ENCODE measurements at regions not wholly inside any gene's neighbourhood (a gene's known extent, or its start where the extent isn't known, plus 50 kb on each side); places are given as distances from the start of the nearest gene placed in this dataset.
"Not testable (repeated sequence)": the region's sequence is repeated elsewhere in the genome, so short reads cannot be mapped to it uniquely, and the experiment has no call there.

- H3K27me3 ChIP-seq (replicated peaks; ENCODE audit: control insufficient read depth, insufficient read depth, low read length); CTCF ChIA-PET; BruUV-seq (replicated peaks); H3K36me3 ChIP-seq (ENCODE audit: control insufficient read depth, insufficient read depth, low read length); H3K4me3 Mint-ChIP-seq (ENCODE audit: unreplicated experiment); H3K27ac Mint-ChIP-seq (ENCODE audit: unreplicated experiment); H3K36me3 Mint-ChIP-seq (ENCODE audit: insufficient read depth, unreplicated experiment); H3K4me1 Mint-ChIP-seq (ENCODE audit: low read depth, unreplicated experiment); H3K27me3 Mint-ChIP-seq (ENCODE audit: insufficient read depth, unreplicated experiment); H3K4me3 ChIP-seq (ENCODE audit: low read depth, low read length); H3K9me3 ChIP-seq; POLR2A ChIA-PET; DNase-seq; H3K4me1 ChIP-seq; intact Hi-C loops (cut with micrococcal nuclease; ENCODE audit: unreplicated experiment): not testable (repeated sequence)
- peaks cover 13% of the 10 kb centered on the region for H3K9me3 Mint-ChIP-seq (ENCODE audit: unreplicated experiment)
These were observed 70.1 kb upstream of the OR13H1 start for GRCh38 chrX:131473809-131474208.

- intact Hi-C loops (cut with micrococcal nuclease; ENCODE audit: unreplicated experiment), result no loop called here
- Mint-ChIP-seq H3K36me3 (ENCODE audit: insufficient read depth, unreplicated experiment) (no peaks in the 10 kb centered on the region), H3K27me3 (ENCODE audit: insufficient read depth, unreplicated experiment) (no peaks in the 10 kb centered on the region), H3K9me3 (ENCODE audit: unreplicated experiment) (peaks cover 28% of the 10 kb centered on the region), H3K27ac (ENCODE audit: unreplicated experiment) (no peak overlapping the region), H3K4me1 (ENCODE audit: low read depth, unreplicated experiment) (no peaks in the 10 kb centered on the region), H3K4me3 (ENCODE audit: unreplicated experiment) (no peak overlapping the region)
- no peak for DNase-seq
- Histone ChIP-seq H3K27me3 (replicated peaks; ENCODE audit: control insufficient read depth, insufficient read depth, low read length) (no peaks in the 10 kb centered on the region), H3K36me3 (ENCODE audit: control insufficient read depth, insufficient read depth, low read length) (no peaks in the 10 kb centered on the region), H3K4me3 (ENCODE audit: low read depth, low read length) (no peak overlapping the region), H3K4me1 (no peaks in the 10 kb centered on the region), H3K9me3 (no peaks in the 10 kb centered on the region)
- TF ChIP-seq, protein P1, sequence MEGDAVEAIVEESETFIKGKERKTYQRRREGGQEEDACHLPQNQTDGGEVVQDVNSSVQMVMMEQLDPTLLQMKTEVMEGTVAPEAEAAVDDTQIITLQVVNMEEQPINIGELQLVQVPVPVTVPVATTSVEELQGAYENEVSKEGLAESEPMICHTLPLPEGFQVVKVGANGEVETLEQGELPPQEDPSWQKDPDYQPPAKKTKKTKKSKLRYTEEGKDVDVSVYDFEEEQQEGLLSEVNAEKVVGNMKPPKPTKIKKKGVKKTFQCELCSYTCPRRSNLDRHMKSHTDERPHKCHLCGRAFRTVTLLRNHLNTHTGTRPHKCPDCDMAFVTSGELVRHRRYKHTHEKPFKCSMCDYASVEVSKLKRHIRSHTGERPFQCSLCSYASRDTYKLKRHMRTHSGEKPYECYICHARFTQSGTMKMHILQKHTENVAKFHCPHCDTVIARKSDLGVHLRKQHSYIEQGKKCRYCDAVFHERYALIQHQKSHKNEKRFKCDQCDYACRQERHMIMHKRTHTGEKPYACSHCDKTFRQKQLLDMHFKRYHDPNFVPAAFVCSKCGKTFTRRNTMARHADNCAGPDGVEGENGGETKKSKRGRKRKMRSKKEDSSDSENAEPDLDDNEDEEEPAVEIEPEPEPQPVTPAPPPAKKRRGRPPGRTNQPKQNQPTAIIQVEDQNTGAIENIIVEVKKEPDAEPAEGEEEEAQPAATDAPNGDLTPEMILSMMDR (IDR thresholded peaks at IDR 0.05; ENCODE audit: insufficient read depth in 1 of 2, low read depth in 1 of 2, low read length in 1 of 2, severe bottlenecking in 1 of 2, unreplicated experiment in 1 of 2), result no peak
- no TSS peak for BruUV-seq (replicated peaks)
- POLR2A ChIA-PET, result no interaction called here
- CTCF ChIA-PET, result no interaction called here
These were observed 66.4 kb upstream of the OR13H1 start for GRCh38 chrX:131477498-131477897.
